ENCODE measurements at regions not wholly inside any gene's neighbourhood (a gene's known extent, or its start where the extent isn't known, plus 50 kb on each side); places are given as distances from the start of the nearest gene placed in this dataset.
"Not testable (repeated sequence)": the region's sequence is repeated elsewhere in the genome, so short reads cannot be mapped to it uniquely, and the experiment has no call there.

DNA sequence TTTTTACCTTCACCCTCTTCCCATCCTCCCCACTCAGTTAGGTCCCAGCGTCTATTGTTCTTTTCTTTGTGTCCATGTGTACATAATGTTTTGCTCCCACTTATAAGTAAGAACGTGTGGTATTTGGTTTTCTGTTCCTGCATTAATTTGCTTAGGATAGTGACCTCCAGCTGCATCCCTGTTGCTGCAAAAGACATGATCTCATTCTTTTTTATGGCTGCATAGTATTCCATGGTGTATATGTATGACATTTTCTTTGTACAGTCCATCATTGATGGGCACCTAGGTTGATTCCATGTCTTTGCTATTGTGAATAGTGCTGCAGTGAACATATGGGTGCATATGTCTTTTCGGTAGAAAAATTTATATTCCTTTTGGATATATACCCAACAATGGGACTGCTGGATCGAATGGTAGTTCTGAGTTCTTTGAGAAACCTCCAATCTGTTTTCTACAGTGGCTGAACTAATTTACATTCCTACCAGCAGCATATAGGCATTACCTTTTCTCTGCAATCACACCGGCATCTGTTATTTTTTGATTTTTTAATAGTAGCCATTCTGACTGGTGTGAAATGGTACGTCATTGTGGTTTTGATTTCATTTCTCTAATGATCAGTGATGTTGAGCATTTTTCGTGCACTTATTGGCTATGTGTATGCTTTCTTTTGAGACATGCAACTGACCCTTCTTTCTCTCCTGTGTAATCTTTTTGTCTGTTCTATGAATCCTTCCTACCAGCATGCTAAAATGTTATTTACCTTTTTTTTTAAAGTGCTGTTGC, 279.7 kb upstream of the AMIGO2 start:
- H2BK20ac ChIP-seq (ENCODE audit: low read depth, low read length): no peak overlapping the region
- H4K8ac ChIP-seq (ENCODE audit: low read depth in 2 of 2, low read length in 2 of 2): no peak overlapping the region
- H3K79me1 ChIP-seq (ENCODE audit: low read depth in 1 of 2, low read length in 2 of 2): no peaks in the 10 kb centered on the region
- no peak overlapping the region for H4K91ac ChIP-seq (ENCODE audit: insufficient read depth, low read depth, low read length)
- WGBS, 2 experiments (ENCODE audit: extremely low coverage in 2 of 2, insufficient read length in 1 of 2): no CpG with 5 or more reads among the region's 7 CpGs
- no peak overlapping the region for H3K14ac ChIP-seq (replicated peaks; ENCODE audit: low read depth, low read length)
- H4K5ac ChIP-seq (ENCODE audit: low read depth, low read length): no peak overlapping the region
- no peaks in the 10 kb centered on the region for H3K9me3 ChIP-seq (ENCODE audit: control insufficient read depth, insufficient read depth, low read length)
- no peak overlapping the region for H3K9ac ChIP-seq (ENCODE audit: low read depth, low read length)
- no peak overlapping the region for H3K27ac ChIP-seq (ENCODE audit: insufficient read depth, low read length)
- H2BK15ac ChIP-seq (ENCODE audit: low read depth, low read length): no peak overlapping the region
- H3K4me3 ChIP-seq (ENCODE audit: insufficient read depth, low read depth, low read length): no peak overlapping the region
- dilution Hi-C loops (cut with HindIII; ENCODE audit: low sequenced_read_pairs, unreplicated experiment) (no loop called here), intact Hi-C loops (cut with micrococcal nuclease) (no loop called here), in situ Hi-C loops (cut with MboI; ENCODE audit: low sequenced_read_pairs) (no loop called here)
- no peak overlapping the region for H2AK9ac ChIP-seq (replicated peaks; ENCODE audit: low read depth, low read length, poor library complexity)
- ATAC-seq (ENCODE audit: low read depth): no peak
- no peaks in the 10 kb centered on the region for H3K36me3 ChIP-seq (ENCODE audit: control insufficient read depth, insufficient read depth, low read length)
- no peaks in the 10 kb centered on the region; the same call in 1 of the 2 replicates for H3K4me1 ChIP-seq (ENCODE audit: control insufficient read depth, insufficient read depth, low read length)
- ChIA-PET CTCF (no interaction called here), POLR2A (ENCODE audit: unreplicated experiment) (no interaction called here)
- no peak for DNase-seq
- H4K20me1 ChIP-seq (ENCODE audit: insufficient read depth, low read length): no peaks in the 10 kb centered on the region
- BruUV-seq (replicated peaks): no TSS peak
- H2AFZ ChIP-seq (replicated peaks; ENCODE audit: low read length, poor library complexity): no peak overlapping the region
- H2AK5ac ChIP-seq (ENCODE audit: low read depth, low read length): no peak overlapping the region
- H3K56ac ChIP-seq (ENCODE audit: extremely low read depth, insufficient read depth, low read length): no peak overlapping the region
- TF ChIP-seq, protein P1, sequence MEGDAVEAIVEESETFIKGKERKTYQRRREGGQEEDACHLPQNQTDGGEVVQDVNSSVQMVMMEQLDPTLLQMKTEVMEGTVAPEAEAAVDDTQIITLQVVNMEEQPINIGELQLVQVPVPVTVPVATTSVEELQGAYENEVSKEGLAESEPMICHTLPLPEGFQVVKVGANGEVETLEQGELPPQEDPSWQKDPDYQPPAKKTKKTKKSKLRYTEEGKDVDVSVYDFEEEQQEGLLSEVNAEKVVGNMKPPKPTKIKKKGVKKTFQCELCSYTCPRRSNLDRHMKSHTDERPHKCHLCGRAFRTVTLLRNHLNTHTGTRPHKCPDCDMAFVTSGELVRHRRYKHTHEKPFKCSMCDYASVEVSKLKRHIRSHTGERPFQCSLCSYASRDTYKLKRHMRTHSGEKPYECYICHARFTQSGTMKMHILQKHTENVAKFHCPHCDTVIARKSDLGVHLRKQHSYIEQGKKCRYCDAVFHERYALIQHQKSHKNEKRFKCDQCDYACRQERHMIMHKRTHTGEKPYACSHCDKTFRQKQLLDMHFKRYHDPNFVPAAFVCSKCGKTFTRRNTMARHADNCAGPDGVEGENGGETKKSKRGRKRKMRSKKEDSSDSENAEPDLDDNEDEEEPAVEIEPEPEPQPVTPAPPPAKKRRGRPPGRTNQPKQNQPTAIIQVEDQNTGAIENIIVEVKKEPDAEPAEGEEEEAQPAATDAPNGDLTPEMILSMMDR (conservative IDR thresholded peaks at IDR 0.05; ENCODE audit: low read depth, low read length): no peak
- TF ChIP-seq NFE2L2 (IDR thresholded peaks at IDR 0.05; ENCODE audit: low read depth, low read length) (no peak), CEBPB (IDR thresholded peaks at IDR 0.05; ENCODE audit: low read depth, low read length) (no peak), RAD21 (IDR thresholded peaks at IDR 0.05; ENCODE audit: low read length) (no peak)
- H2BK5ac ChIP-seq (ENCODE audit: low read depth, low read length, poor library complexity, severe bottlenecking): no peak overlapping the region
- no peaks in the 10 kb centered on the region for H3K27me3 ChIP-seq (ENCODE audit: control insufficient read depth, insufficient read depth, low read length)
- H2BK120ac ChIP-seq (ENCODE audit: low read depth, low read length): no peak overlapping the region
- H3K4me2 ChIP-seq (ENCODE audit: low read depth, low read length): no peak overlapping the region
- H3K4ac ChIP-seq (ENCODE audit: low read depth, low read length): no peak overlapping the region
- no peaks in the 10 kb centered on the region for H3K9me1 ChIP-seq (ENCODE audit: insufficient read depth, low read length)
- H3K23ac ChIP-seq (ENCODE audit: low read depth, low read length): no peak overlapping the region
- no peak overlapping the region for H3K18ac ChIP-seq (ENCODE audit: low read depth, low read length)

DNA sequence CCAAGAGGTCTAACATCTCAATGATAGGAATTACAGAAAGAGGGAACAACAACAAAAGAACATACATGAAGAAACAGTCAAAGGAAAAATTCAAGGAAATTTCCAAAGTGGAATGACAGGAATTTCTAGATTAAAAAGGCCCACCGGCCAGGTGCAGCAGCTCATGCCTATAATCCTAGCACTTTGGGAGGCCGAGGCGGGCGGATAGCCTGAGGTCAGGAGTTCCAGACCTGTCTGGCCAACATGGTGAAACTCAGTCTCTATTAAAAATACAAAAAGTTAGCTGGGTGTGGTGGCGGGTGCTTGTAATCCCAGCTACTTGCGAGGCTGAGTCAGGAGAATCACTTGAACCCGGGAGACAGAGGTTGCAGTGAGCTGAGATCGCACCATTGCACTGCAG, 277.2 kb upstream of the AMIGO2 start:
- CTCF ChIA-PET; H3K9ac ChIP-seq (ENCODE audit: low read depth, low read length); H2BK20ac ChIP-seq (ENCODE audit: low read depth, low read length): not testable (repeated sequence)

More for the DNA sequence above, 277.2 kb upstream of the AMIGO2 start:
- H3K18ac ChIP-seq (ENCODE audit: low read depth, low read length); H3K4me2 ChIP-seq (ENCODE audit: low read depth, low read length); H3K9me3 ChIP-seq (ENCODE audit: control insufficient read depth, insufficient read depth, low read length); H3K4ac ChIP-seq (ENCODE audit: low read depth, low read length); H2BK15ac ChIP-seq (ENCODE audit: low read depth, low read length); H3K27ac ChIP-seq (ENCODE audit: insufficient read depth, low read length); H3K4me3 ChIP-seq (ENCODE audit: insufficient read depth, low read depth, low read length); H3K23ac ChIP-seq (ENCODE audit: low read depth, low read length); H4K20me1 ChIP-seq (ENCODE audit: insufficient read depth, low read length); ATAC-seq (ENCODE audit: low read depth); H3K4me1 ChIP-seq (ENCODE audit: control insufficient read depth, insufficient read depth, low read length); H3K36me3 ChIP-seq (ENCODE audit: control insufficient read depth, insufficient read depth, low read length); H3K9me1 ChIP-seq (ENCODE audit: insufficient read depth, low read length); H4K5ac ChIP-seq (ENCODE audit: low read depth, low read length); BruUV-seq (replicated peaks); H4K8ac ChIP-seq (ENCODE audit: low read depth in 2 of 2, low read length in 2 of 2); H2BK120ac ChIP-seq (ENCODE audit: low read depth, low read length); H3K79me1 ChIP-seq (ENCODE audit: low read depth in 1 of 2, low read length in 2 of 2); POLR2A ChIA-PET (ENCODE audit: unreplicated experiment); intact Hi-C loops (cut with micrococcal nuclease); H2AK9ac ChIP-seq (replicated peaks; ENCODE audit: low read depth, low read length, poor library complexity); DNase-seq; dilution Hi-C loops (cut with HindIII; ENCODE audit: low sequenced_read_pairs, unreplicated experiment); H2AK5ac ChIP-seq (ENCODE audit: low read depth, low read length); in situ Hi-C loops (cut with MboI; ENCODE audit: low sequenced_read_pairs); H3K27me3 ChIP-seq (ENCODE audit: control insufficient read depth, insufficient read depth, low read length); H2AFZ ChIP-seq (replicated peaks; ENCODE audit: low read length, poor library complexity); H4K91ac ChIP-seq (ENCODE audit: insufficient read depth, low read depth, low read length); H2BK5ac ChIP-seq (ENCODE audit: low read depth, low read length, poor library complexity, severe bottlenecking); H3K14ac ChIP-seq (replicated peaks; ENCODE audit: low read depth, low read length); H3K56ac ChIP-seq (ENCODE audit: extremely low read depth, insufficient read depth, low read length): not testable (repeated sequence)
- WGBS, 2 experiments (ENCODE audit: extremely low coverage in 2 of 2, insufficient read length in 1 of 2): 100% methylated on average over 2 of the region's 8 CpGs; no CpG with 5 or more reads in 1 of the 2 experiments
